Spleen (tissue), 7 donors: ENCODE measurements at regions not wholly inside any gene's neighbourhood (a gene's known extent, or its start where the extent isn't known, plus 50 kb on each side); places are given as distances from the start of the nearest gene placed in this dataset.

Source experiments
- POLR2AphosphoS5 ChIP-seq, 3 donors: sonication (generic); formaldehyde crosslinking; IDR thresholded peaks; one replicate each; pipeline ENCODE4 v1.5.1; 2017; ENCODE audit warnings: antibody characterized with exemption in 3 of 3
- TF ChIP-seq, protein P1 (sequence below), 11 experiments: fragments of 200-600 bp in 7 of 11; fragments of 450-650 bp in 4 of 11; sonication (generic) in 4 of 11; IDR thresholded peaks in 8 of 11; conservative IDR thresholded peaks in 3 of 11; 1 replicate in 7 of 11; 2 replicates in 4 of 11; pipeline versions ENCODE4 v1.4.0 to v1.8.0; 2016 to 2021; ENCODE audit warnings: antibody characterized with exemption in 11 of 11, inconsistent platforms in 4 of 11, mild to moderate bottlenecking in 1 of 11
- donor health status: DM: no; HTN: no; CAD: no; lungs with moderate emphysema.
- donor health status: DM: no; HTN: no; CAD: no.
- donor health status: DM: no; HTN: no; CAD: no.

DNA sequence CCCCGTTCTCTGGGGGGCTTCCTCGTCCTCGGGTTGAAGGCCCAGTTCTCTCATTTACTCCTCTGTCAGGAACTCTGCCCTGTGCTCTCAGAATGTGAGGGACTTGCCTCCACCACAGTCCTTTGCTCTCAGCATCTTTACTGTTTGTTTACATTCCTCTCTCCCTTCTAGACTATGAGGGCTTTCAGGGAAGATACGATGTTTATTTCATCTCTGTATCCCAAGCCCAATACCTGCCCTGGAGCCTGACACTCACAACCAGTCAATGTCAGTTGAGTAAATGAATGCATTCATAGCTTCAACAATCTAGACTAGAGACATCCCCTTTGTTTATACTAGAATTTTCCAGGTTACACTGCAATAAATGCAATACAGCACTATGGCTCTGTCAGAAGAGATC, 409.6 kb upstream of the CDH11 start:
- TF ChIP-seq, protein P1, sequence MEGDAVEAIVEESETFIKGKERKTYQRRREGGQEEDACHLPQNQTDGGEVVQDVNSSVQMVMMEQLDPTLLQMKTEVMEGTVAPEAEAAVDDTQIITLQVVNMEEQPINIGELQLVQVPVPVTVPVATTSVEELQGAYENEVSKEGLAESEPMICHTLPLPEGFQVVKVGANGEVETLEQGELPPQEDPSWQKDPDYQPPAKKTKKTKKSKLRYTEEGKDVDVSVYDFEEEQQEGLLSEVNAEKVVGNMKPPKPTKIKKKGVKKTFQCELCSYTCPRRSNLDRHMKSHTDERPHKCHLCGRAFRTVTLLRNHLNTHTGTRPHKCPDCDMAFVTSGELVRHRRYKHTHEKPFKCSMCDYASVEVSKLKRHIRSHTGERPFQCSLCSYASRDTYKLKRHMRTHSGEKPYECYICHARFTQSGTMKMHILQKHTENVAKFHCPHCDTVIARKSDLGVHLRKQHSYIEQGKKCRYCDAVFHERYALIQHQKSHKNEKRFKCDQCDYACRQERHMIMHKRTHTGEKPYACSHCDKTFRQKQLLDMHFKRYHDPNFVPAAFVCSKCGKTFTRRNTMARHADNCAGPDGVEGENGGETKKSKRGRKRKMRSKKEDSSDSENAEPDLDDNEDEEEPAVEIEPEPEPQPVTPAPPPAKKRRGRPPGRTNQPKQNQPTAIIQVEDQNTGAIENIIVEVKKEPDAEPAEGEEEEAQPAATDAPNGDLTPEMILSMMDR (IDR thresholded peaks at IDR 0.05 in 8 of 11, conservative IDR thresholded peaks at IDR 0.05 in 3 of 11) = no peak
- no peak for TF ChIP-seq POLR2AphosphoS5 (IDR thresholded peaks at IDR 0.05)
